ENCODE measurements at regions not wholly inside any gene's neighbourhood (a gene's known extent, or its start where the extent isn't known, plus 50 kb on each side); places are given as distances from the start of the nearest gene placed in this dataset.

DNA sequence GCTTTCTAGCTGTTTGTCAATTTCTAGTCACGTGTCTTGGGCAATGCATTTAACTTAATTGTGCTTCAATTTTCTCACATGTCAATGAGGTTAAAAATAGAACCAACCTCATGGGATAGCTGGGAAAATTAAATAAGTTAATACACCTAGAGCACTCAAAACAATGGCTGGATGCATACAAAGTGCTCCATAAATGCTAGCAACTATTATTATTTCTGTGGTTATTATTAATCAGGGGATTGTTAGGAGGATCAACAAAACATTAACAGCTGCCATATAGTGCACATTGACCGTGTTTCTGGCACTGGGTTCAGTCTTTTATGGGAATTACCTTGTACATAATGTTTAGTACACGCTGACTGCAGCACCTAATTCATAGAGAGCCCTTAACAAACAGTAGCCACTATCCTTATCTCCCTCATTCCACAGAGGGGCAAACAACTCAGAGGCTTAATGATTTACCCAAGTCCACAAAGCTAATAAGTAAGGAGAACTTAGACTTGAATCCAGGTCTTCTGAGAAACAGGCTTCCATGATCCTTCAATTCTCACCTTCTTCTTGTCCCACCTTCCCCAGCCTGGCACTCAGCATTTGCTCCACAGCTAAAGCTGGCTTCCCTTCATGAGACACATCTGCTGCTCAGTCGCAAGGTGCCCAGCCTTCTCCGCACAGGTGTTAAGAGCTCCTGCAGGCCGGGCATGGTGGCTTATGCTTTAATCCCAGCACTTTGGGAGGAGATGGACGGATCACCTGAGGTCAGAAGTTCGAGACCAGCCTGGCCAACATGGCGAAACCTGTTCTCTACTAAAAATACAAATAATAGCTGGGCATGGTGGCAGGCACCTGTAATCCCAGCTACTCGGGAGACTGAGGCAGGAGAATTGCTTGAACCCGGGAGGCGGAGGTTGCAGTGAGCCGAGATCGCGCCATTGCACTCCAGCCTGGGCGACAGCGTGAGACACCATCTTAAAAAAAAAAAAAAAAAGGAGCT, 137.4 kb upstream of the ABCA1 start:
- no peak for DNase-seq

DNA sequence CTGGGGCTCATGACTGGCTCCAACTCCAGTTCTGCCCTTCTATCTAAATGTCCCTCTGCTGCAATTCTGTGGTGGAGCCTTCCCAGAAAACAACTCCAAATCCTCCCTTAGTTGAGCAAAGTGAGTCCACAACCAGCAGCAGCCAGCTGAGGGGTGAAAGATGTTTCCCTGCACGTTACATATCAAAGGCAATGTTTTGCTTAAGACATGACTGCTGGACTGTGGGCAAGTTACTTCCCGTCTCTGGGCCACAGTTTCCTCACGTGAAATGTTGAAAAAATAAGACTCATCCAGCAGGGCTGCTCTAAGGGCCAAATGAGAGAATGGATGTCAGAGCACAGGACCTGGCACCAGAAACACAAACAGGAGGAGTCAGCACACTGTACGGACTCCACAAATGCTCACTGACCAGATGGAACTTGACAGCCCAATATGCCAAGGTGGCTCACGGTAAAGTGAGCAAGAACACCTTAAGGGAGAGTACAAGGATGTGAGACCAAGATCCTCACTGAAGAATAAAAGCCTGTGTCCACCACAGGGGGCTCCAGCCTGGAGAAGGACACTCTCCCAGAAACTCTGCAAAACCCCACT, 138.4 kb upstream of the ABCA1 start:
- DNase-seq, result no peak

DNA sequence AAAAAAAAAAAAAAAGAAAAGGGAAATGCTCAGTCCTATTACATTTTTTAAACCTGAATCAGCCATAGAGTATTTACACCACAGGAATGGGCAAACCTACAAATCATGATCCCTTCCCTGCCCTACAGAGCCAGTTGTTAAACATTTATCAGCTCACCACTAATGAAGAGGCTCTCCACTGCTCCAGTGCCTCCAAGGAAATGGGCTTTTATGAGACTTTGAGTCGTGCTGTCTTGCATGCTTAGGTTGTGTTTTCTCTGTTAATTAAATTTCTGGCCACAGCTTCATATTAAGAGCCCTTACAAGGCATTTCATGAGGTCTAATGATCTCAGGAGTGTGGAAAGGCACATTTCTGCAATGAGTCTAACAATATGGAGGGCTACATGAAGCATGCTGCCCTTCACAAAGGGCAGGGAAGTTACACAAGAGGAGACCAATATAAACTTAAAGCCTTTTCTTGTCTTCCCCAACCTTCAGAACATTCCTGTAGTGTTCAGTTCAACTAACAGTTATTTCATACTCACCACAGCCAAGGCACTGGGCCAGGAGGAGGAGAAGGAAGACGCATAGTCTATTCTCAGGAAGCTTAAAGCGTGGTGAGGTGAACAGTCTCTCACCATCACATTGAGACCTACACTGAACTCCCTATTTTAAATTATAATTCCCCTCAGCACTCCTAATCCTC, 140.1 kb upstream of the ABCA1 start:
- no peak for DNase-seq

DNA sequence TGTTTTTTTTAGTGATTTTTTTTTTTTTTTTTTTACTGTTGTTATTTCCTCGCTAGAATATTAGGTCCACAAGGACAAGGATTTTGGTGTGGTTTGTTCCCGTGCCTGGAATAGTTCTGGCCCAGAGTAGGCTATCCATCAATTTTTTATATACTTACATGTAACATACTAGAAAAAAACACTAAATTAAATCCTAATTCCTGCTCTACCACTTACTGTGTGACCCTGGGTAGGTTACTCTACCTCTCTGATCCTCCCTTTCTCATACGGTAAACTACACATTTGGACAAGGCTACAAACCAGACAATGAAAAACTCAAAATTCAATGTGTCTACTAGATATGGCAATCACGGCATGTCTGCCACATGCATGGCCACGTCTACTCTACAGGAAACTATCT, 141.3 kb upstream of the ABCA1 start:
- no peak for DNase-seq

DNA sequence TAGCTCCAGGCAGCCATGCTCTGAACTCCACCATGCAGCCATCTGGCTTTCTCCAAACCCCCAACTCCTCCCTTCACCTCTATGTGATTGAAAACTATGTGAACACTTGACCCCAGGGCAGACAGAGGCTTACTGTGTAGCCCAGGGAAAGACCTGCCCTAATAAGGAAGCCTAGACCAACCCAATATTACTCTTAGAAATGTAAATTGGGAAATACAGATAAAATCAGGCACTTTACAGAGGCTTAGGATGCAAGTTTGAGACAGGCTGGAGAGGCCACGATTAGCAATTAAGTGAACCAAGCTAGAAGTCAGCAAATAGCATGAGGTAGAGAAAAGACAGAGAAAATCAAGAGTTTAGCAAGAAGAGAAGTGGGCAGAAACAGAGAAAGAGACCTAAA, 141.7 kb upstream of the ABCA1 start:
- DNase-seq, result no peak

DNA sequence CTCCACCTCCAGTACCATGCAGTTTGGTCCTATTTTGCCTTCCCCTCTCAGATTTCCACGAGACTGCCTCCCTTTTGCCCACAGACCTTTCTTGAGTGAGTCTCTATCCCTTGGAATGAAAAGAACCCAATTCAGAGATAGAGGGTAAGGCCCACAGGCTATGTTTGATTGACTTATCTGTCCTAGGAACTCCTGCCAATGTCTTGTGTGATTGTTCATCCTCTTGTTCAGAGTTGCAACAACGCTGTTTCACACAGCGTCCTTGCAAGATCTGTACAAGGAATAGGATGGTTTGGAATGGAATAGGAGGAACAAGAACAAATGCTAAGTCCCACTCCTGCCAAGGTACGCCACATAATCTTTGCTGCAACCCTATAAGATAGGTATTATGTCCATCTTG, 142.2 kb upstream of the ABCA1 start:
- DNase-seq, result no peak

DNA sequence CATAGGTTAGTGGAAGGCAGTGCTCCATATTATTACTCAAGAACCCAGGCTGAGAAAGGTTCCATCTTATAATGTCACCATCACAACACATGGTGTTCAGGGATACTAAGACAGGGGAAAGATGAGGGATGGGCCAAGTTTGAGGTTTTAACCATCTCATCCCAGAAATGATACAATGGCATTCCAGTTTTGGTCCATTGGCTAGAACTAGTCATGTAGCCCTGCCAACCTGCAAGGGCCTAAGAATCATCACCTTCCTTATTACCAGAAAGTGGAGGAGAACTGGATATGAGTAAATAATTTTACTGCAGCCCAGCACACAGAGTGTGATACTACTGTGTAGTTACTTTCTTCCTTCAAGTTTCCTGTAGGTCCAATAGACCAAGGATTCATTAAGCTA, 144.5 kb upstream of the ABCA1 start:
- no peak for DNase-seq

DNA sequence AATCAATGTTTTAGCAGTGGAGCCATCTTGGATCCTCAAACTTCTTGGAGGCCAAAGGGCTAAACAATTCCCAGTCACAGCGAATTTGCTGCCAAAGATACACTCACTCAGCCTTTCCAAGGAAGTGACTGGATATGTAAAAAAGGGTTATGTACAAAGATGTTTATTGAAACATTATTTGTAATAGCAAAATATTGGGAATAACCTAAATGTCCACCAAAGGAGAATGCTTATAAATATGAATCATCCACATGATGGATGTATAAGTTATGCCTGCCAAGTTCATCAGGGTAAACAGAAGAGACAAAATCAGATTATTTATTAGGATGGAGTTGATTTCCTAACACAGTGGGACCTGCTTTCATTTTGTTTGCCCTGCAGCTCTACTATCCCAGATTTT, 145.2 kb upstream of the ABCA1 start:
- no peak for DNase-seq

DNA sequence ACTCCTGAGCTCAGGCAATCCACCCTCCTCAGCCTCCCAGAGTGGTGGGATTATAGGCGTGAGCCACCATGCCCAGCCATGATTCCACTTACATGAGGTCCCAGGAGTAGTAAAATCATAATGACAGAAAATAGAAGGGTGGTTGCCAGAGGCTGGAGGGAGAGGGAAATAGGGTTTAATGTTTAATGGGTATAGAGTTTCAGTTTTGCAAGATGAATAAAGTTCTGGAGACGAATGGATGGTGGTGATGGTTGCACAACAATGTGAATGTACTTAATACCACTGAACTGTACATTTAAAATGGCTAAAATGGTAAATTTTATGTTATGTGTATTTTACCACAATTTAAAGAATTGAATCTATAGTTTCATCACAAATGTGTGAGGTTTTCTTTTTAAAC, 146.5 kb upstream of the ABCA1 start:
- no peak for DNase-seq

DNA sequence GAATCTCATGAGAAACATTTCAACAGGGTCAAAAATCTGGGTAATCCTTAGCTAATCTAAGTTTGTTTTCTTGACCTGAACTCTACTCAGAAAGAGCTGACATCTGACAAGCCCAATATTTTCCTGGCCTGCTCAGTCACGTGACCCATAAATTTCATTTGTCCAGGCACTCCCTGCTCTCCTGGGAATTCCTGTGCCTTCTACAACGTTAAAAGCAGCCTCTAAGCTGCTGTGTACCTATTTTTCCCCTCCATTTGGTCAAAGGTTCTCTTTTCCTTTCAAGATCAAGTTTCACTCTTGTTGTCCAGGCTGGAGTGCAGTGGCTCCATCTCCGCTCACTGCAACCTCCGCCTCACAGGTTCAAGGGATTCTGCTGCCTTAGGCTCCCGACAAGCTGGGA, 148.8 kb upstream of the ABCA1 start:
- DNase-seq, result no peak

DNA sequence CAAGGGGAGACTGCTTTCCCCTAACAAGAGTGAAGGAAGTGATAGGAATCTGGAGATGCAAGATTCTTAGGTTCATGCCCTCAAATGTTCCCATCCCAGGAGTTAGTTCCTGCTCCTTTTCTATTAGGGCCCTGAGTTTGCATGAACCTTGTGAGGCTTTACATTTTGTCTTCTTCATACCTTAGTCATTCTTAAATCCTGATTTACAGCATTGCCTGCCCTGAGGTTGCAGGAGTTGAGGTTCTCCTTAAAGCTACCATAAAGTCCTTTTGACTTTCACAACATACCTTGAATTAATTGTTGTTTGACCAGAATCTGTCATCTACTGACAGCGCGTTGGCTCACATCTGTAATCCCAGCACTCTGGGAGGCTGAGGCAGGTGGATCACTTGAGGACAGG, 151.5 kb upstream of the ABCA1 start:
- DNase-seq, result no peak

DNA sequence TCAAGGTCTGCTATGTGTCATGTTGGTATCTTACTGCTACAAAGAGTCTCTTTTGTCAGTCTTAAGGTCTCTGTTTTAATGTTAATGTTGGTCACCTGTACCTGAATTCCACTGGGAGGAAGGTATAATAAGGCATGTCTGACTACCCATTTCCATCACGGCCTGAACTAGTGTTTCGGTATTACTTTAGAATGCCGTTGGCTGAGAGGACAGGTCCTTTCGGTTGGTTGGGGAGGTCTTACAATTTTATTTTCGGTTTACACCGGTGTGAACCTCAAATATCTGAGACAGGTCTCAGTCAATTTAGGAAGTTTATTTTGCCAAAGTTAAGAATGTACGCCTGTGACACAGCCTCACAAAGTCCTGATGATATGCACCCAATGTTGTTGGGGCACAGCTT, 154.9 kb upstream of the ABCA1 start:
- no peak for DNase-seq

DNA sequence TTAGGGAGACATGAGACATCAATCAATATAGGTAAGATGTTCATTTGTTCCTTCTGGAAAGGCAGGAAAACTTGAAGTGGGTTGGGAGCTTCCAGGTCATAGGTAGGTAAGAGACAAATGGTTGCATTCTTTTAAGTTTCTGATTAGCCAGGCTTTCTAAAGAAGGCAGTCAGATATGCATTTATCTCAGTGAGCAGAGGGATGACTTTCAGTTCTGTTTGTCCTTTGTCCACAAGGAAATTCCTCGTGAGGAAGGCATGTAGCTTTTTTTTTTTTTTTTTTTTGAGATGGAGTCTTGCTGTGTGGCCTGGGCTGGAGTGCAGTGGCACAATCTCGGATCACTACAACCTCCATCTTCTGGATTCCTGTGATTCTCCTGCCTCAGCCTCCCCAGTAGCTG, 155.3 kb upstream of the ABCA1 start:
- DNase-seq, result no peak

DNA sequence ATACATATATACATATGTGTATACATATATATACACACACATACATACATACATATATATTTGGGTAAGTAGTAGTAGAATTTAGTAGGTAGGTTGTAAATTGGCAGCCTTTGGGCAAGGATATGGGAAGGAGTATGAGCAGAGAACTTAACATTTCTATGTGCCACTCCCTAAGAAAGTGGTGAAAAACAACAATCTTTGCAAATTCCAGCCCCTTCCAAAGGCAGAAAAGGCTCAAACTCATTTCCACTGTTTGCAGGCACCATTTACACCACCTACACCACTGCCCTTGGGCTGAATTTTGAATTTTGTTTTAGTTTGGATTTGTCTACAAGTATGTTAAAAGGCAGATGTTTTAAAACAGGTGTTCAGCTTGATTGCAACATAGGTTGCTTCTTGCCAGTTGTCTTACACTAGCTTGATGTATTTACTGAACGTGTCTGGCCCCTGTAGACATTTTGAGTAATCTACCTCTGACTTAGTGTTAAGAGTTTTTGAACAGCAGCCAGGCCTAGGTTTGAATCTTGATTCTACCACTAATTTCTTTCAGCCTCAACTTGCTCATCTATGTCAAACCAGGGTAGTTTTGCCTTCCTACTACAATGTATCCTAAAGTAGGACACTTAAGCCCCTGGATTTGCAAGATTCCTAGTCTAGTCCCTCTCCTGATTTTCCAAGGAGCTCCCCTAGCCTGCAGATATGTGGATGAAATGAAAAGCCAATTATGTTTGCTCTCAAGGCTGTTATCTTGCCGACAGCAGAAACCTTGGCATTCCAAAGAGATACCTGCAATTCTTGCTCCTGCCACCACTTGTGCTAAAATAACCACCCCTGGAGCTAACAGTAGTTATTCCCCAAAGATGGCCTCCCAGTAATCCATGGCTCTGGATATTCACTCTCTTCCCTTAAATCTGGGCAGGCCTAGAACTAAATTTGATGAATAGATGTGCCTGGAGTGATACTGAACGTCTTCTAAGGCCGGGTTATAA, 156.2 kb upstream of the SLC44A1 start:
- no peak for DNase-seq

DNA sequence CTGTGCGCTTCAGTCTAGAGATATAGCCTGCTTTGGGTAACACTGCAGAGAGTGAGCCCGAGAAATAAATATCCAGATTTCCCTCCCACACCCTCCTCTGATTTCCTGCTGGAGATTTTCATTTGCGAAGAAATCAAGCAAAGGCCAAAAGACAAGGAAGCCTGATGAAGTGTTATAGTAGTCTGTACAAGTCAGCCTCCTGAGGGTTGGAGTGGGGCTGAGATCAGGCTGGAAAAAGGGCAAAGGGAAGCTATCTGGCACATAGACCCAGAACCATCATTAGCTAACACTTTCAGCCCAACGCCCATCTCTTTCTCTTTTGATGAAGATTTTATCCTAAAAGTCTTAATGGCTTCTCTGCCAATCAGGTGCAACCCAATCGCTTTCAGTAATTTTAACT, 154.6 kb upstream of the SLC44A1 start:
- DNase-seq, result no peak

DNA sequence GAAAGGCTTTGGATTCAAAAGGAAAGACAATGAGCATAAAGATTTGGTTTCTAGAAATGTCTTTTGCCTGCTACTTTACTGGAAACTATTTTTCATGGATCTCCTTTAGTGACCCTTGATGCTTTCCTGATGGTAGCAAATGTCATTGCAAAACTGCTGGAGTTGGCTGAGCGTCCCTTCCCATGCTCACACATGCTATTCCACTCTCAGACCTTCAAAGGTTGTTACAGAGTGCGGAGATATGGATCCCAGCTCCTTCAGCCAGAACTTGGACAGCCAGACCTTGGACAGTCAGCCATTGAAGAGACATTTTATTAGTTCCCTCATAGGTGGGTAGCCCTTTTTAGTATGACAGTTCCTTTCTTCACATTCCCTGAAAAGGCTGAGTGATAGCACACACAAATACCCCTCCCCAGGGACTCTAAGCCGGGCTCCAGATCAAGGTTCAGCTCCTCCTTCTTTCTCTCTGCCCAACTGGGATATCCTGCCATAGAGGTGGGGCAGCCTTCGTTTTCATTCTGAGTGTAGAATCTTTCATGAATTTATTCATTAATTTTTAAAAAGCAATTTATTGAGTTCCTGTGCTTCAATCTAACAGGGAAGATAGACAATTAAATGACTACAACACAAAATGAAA, 153.3 kb upstream of the SLC44A1 start:
- DNase-seq, result no peak

DNA sequence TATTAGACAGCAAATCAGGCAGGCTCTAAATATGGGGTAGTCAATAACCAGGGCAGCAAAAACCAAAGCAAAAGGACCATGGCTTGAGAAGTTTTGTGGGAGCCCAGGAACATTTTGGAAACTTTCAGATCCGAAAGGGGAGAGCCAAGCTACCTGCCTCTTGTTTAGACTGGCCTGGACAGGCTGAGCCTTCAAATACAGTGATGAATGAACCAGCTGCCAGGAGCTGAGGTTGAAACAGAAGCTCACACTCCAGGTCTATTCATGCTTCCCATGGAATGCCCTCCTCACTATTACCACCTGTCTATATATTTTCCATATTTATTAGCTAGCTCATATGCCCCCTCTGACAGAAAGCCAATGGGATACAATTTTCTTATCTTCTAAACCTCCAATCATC, 150.8 kb upstream of the SLC44A1 start:
- no peak for DNase-seq

DNA sequence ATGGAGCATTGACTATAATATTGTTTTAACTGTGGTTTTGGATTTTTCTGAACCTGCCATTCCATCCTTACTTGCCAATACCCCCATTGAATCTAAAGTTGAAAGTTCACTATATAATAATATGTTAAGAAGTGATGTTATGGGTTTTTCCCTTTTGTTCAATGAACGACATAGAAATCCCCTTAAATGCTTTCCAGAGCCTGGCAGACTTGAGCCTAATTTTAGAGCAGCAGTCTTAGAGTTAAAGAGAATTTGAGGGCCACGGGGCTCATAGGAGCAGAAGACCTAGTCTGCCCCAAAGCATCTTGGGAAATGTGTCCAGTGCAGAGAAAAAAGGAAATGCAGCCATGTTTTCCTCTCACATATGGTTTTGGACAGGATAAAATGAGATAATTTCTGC, 146.1 kb upstream of the SLC44A1 start:
- DNase-seq, result no peak

DNA sequence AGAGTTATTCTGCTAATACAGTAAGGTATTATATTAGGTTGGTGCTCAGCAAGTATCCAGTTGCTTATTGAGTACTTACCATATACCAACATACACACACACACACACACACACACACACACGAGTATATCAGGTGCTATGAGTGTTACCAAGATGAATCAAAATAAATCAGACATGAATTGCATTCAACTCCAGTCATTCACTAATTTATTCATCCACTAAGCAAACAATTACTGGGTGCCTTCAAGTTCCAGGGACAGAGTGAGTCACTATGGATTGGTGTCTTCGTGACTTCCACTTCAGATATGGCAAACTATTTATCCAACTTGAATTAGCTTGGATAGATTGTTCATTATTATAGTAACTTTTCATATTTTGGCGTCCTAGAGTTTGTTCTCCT, 140.7 kb upstream of the SLC44A1 start:
- DNase-seq, result no peak

DNA sequence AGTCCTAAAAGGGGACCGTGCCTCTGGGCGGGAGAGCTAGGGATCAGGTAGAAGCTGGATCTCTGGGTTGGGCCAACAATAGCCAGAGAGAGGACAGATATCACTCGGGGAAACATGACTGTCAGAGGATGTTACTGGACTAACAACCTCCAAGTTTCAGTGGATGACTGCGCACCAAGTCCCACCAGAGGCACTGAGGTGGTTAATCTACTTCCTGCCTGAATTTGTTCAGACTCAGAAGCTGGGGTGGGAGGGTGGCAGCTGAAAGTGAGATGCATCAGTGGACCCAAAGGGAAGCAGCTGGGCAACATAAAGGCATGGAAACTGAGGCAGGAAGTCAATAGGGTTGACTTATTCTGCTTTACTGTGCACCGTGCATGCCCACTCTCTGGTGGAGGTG, 130.1 kb upstream of the SLC44A1 start:
- no peak for DNase-seq

DNA sequence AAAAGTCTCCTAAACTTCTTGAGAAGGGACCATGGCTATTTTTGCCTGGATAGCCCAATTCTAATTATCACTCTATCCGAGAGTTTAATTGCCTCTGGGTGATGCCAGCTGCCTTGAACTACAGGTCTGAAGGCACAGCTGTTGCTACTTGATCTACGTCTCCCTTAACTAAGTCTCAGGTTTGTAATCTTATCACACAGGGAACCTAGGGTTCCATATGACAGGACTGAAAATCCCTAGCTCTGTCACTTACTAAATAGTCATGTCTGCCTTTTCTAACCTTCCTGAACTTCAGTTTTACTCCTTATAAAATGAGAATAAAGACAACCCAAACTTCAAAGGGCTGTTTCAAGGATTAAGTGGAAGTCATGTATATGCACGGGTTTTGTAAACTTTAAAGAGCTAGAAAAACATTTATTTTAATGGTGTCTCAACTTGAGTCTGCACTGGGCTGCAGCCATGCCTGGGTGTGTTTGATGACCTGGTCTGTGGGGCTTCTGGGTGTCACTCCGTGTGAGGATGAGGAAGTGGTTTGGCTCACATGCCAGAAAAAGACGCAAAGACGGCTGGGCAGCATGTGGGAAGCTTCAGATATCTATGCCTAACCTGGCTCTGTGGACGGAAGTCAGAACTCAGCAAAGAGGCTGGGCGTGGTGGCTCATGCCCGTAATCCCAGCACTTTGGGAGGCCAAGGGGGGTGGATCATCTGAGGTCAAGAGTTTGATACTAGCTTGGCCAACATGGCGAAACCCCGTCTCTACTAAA, 129.3 kb upstream of the SLC44A1 start:
- DNase-seq, result peak; percentile 58

Measured in NCI-H524 treated with DMSO at 0.1 percent for 48 hours (cell line).